ENCODE measurements at regions not wholly inside any gene's neighbourhood (a gene's known extent, or its start where the extent isn't known, plus 50 kb on each side); places are given as distances from the start of the nearest gene placed in this dataset.
"Not testable (repeated sequence)": the region's sequence is repeated elsewhere in the genome, so short reads cannot be mapped to it uniquely, and the experiment has no call there.

- no peak overlapping the region for H3K4me3 ChIP-seq
- H3K4me1 ChIP-seq = no peaks in the 10 kb centered on the region
- no peaks in the 10 kb centered on the region for H3K27me3 ChIP-seq
- no peaks in the 10 kb centered on the region for H3K36me3 ChIP-seq
- TF ChIP-seq CTCF (IDR thresholded peaks at IDR 0.05) = no peak
- no peak overlapping the region for H3K27ac ChIP-seq
- intact Hi-C loops (cut with DNase I) = no loop called here
- DNase-seq (ENCODE audit: low spot score in 2 of 2) = no peak
- no peaks in the 10 kb centered on the region for H3K9me3 ChIP-seq
These were observed 160.9 kb upstream of the CCNG1 start for GRCh38 chr5:163276466-163276865.

DNA sequence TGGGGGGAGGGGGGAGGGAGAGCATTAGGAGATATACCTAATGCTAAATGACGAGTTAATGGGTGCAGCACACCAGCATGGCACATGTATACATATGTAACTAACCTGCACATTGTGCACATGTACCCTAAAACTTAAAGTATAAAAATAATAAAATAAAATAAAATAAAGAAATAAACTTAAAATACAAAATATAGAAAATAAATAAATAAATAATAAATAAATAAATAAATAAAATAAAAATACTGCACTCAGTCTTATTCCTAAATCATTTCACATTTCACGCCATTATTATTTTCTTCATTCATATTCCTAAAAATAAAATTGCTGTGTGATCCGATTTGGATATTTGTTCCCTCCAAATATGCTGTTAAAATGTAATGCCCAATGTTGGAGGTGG is 156.5 kb upstream of the CCNG1 start:
- H3K27ac ChIP-seq; H3K4me3 ChIP-seq; H3K27me3 ChIP-seq; H3K4me1 ChIP-seq; DNase-seq (ENCODE audit: low spot score in 2 of 2); H3K36me3 ChIP-seq; H3K9me3 ChIP-seq; intact Hi-C loops (cut with DNase I): not testable (repeated sequence)

- no peak for TF ChIP-seq CTCF (IDR thresholded peaks at IDR 0.05)
- Histone ChIP-seq H3K4me3 (no peak overlapping the region), H3K4me1 (no peaks in the 10 kb centered on the region), H3K36me3 (no peaks in the 10 kb centered on the region), H3K9me3 (no peaks in the 10 kb centered on the region), H3K27ac (no peak overlapping the region), H3K27me3 (no peaks in the 10 kb centered on the region)
- no peak for DNase-seq (ENCODE audit: low spot score in 2 of 2)
- intact Hi-C loops (cut with DNase I) = no loop called here
These were observed 155.9 kb upstream of the CCNG1 start for GRCh38 chr5:163281512-163281911.

- no peaks in the 10 kb centered on the region for H3K4me1 ChIP-seq
- DNase-seq (ENCODE audit: low spot score in 2 of 2) = no peak
- TF ChIP-seq CTCF (IDR thresholded peaks at IDR 0.05) = no peak
- intact Hi-C loops (cut with DNase I) = no loop called here
- no peaks in the 10 kb centered on the region for H3K36me3 ChIP-seq
- H3K27me3 ChIP-seq = no peaks in the 10 kb centered on the region
- H3K27ac ChIP-seq = no peak overlapping the region
- no peak overlapping the region for H3K4me3 ChIP-seq
- no peaks in the 10 kb centered on the region for H3K9me3 ChIP-seq
These were observed 143.6 kb upstream of the CCNG1 start for GRCh38 chr5:163293836-163294235.

DNA sequence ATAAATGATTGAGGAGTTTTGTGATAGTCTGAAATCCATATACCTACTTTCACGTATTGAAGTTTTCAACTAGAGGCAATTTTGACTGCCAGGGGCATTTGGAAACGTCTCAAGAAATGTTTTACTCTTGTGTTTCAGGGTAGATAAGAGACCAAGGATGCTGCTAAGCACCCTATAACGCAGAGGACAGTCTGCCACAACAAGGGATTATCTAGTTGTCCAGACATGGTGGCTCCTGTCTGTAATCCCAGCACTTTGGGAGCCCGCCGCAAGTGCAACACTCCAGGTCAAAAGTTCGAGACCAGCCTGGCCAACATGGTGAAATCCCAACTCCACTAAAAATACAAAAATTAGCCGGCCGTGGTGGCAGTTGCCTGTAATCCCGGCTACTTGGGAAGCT is 133.7 kb upstream of the CCNG1 start:
- no peaks in the 10 kb centered on the region for H3K4me1 ChIP-seq
- no peak for TF ChIP-seq CTCF (IDR thresholded peaks at IDR 0.05)
- intact Hi-C loops (cut with DNase I) = no loop called here

GRCh38 chr5:163305655-163306054 is 131.7 kb upstream of the CCNG1 start:
- no peak for TF ChIP-seq CTCF (IDR thresholded peaks at IDR 0.05)
- Histone ChIP-seq H3K36me3 (no peaks in the 10 kb centered on the region), H3K27me3 (no peaks in the 10 kb centered on the region), H3K9me3 (no peaks in the 10 kb centered on the region), H3K27ac (no peak overlapping the region), H3K4me1 (no peaks in the 10 kb centered on the region), H3K4me3 (no peak overlapping the region)
- intact Hi-C loops (cut with DNase I) = no loop called here
- DNase-seq (ENCODE audit: low spot score in 2 of 2) = no peak

More for the DNA sequence above, 133.7 kb upstream of the CCNG1 start:
- Histone ChIP-seq H3K27ac (no peak overlapping the region), H3K27me3 (no peaks in the 10 kb centered on the region), H3K36me3 (no peaks in the 10 kb centered on the region), H3K9me3 (no peaks in the 10 kb centered on the region), H3K4me3 (no peak overlapping the region)
- DNase-seq (ENCODE audit: low spot score in 2 of 2) = no peak
